ENCODE measurements at regions not wholly inside any gene's neighbourhood (a gene's known extent, or its start where the extent isn't known, plus 50 kb on each side); places are given as distances from the start of the nearest gene placed in this dataset.

- POLR2A ChIA-PET: no interaction called here
- no peaks in the 10 kb centered on the region for H3K36me3 ChIP-seq (ENCODE audit: control insufficient read depth in 2 of 2, extremely low read depth in 1 of 2, insufficient read depth in 2 of 2, low read length in 2 of 2)
- no peak for TF ChIP-seq JUN (IDR thresholded peaks at IDR 0.05; ENCODE audit: borderline replicate concordance, insufficient read depth, insufficient read length, low read depth)
- TF ChIP-seq CTCF (IDR thresholded peaks at IDR 0.05; ENCODE audit: extremely low read depth in 1 of 2, insufficient read depth in 1 of 2, low read depth in 1 of 2, low read length in 2 of 2): peak in 1 of 2 donors; percentile 14
- dilution Hi-C loops (cut with MboI; ENCODE audit: extremely low pct_ligation_motif_present, low sequenced_read_pairs) (no loop called here), intact Hi-C loops (cut with micrococcal nuclease) (loop anchor here (1.0 kb wide), 2 partner anchors 419 to 601 kb away; partner anchors contain the start of gene GATA3)
- H3K79me2 ChIP-seq (ENCODE audit: control insufficient read depth, insufficient read depth, low read length): no peaks in the 10 kb centered on the region
- FAIRE-seq (no peak), DNase-seq (ENCODE audit: low read depth, low spot score) (peak; percentile 49)
- no peak overlapping the region for H3K4me3 ChIP-seq (replicated peaks in 1 of 3; ENCODE audit: insufficient read depth in 1 of 3, low read depth in 1 of 3, low read length in 3 of 3)
- H3K27ac ChIP-seq (ENCODE audit: insufficient read depth, low read depth, low read length): no peak overlapping the region
- no TSS peak for BruUV-seq (replicated peaks)
- H3K4me2 ChIP-seq (ENCODE audit: insufficient read depth, low read length): no peak overlapping the region
- CTCF ChIA-PET: interaction anchor here (0.5 to 2.0 kb wide), 5 partner anchors 11 to 948 kb away, joined by 3 to 7 read pairs (median 3); no protein-coding TSS in a partner anchor
- H2AFZ ChIP-seq (ENCODE audit: low read depth, low read length): no peak overlapping the region
- peaks cover 7 to 12% of the 10 kb centered on the region in 2 experiments for H3K27me3 ChIP-seq (ENCODE audit: control insufficient read depth in 2 of 2, insufficient read depth in 2 of 2, low read length in 2 of 2)
- H3K9me1 ChIP-seq (replicated peaks; ENCODE audit: control insufficient read depth, extremely low read depth, insufficient read depth, low read length): no peaks in the 10 kb centered on the region
- no peaks in the 10 kb centered on the region for H4K20me1 ChIP-seq (replicated peaks; ENCODE audit: control insufficient read depth, extremely low read depth, insufficient read depth, low read length)
- H3K9me3 ChIP-seq (replicated peaks; ENCODE audit: control insufficient read depth, insufficient read depth, low read length): no peaks in the 10 kb centered on the region
- H3K9ac ChIP-seq (replicated peaks; ENCODE audit: extremely low read depth, insufficient read depth, low read length): no peak overlapping the region
- no peaks in the 10 kb centered on the region for H3K4me1 ChIP-seq (ENCODE audit: control insufficient read depth, extremely low read depth, insufficient read depth, low read length)
These were observed 418.7 kb downstream of the GATA3 start for GRCh38 chr10:8473205-8473604.

- BruUV-seq (replicated peaks): no TSS peak
- Histone ChIP-seq H3K9me1 (replicated peaks; ENCODE audit: control insufficient read depth, extremely low read depth, insufficient read depth, low read length) (no peaks in the 10 kb centered on the region), H4K20me1 (replicated peaks; ENCODE audit: control insufficient read depth, extremely low read depth, insufficient read depth, low read length) (no peaks in the 10 kb centered on the region), H3K9ac (replicated peaks; ENCODE audit: extremely low read depth, insufficient read depth, low read length) (no peak overlapping the region), H3K27me3 (ENCODE audit: control insufficient read depth in 2 of 2, insufficient read depth in 2 of 2, low read length in 2 of 2) (peaks cover 7 to 12% of the 10 kb centered on the region in 2 experiments), H3K27ac (ENCODE audit: insufficient read depth, low read depth, low read length) (no peak overlapping the region), H3K4me2 (ENCODE audit: insufficient read depth, low read length) (no peak overlapping the region), H3K79me2 (ENCODE audit: control insufficient read depth, insufficient read depth, low read length) (no peaks in the 10 kb centered on the region), H3K4me1 (ENCODE audit: control insufficient read depth, extremely low read depth, insufficient read depth, low read length) (no peaks in the 10 kb centered on the region), H3K4me3 (replicated peaks in 1 of 3; ENCODE audit: insufficient read depth in 1 of 3, low read depth in 1 of 3, low read length in 3 of 3) (no peak overlapping the region), H3K36me3 (ENCODE audit: control insufficient read depth in 2 of 2, extremely low read depth in 1 of 2, insufficient read depth in 2 of 2, low read length in 2 of 2) (no peaks in the 10 kb centered on the region), H3K9me3 (replicated peaks; ENCODE audit: control insufficient read depth, insufficient read depth, low read length) (no peaks in the 10 kb centered on the region), H2AFZ (ENCODE audit: low read depth, low read length) (no peak overlapping the region)
- intact Hi-C loops (cut with micrococcal nuclease): no loop called here
- POLR2A ChIA-PET: no interaction called here
- no peak for FAIRE-seq
- CTCF ChIA-PET: interaction anchor here (1.1 kb wide), 1 partner anchor 16 kb away, joined by 3 read pairs; no protein-coding TSS in a partner anchor
- no peak for DNase-seq (ENCODE audit: low read depth, low spot score)
- TF ChIP-seq POLR2AphosphoS5 (IDR thresholded peaks at IDR 0.05; ENCODE audit: insufficient read depth, low read depth, low read length): no peak
- TF ChIP-seq CTCF (IDR thresholded peaks at IDR 0.05; ENCODE audit: extremely low read depth in 1 of 2, insufficient read depth in 1 of 2, low read depth in 1 of 2, low read length in 2 of 2): no peak
- TF ChIP-seq MYC (IDR thresholded peaks at IDR 0.05; ENCODE audit: low read depth, low read length): no peak
- TF ChIP-seq JUN (IDR thresholded peaks at IDR 0.05; ENCODE audit: borderline replicate concordance, insufficient read depth, insufficient read length, low read depth): no peak
- TF ChIP-seq FOS (IDR thresholded peaks at IDR 0.05; ENCODE audit: borderline replicate concordance, insufficient read depth, low read length): no peak
- no peak for TF ChIP-seq POLR2A (IDR thresholded peaks at IDR 0.05; ENCODE audit: low read depth, low read length)
- TF ChIP-seq MAX (IDR thresholded peaks at IDR 0.05; ENCODE audit: insufficient read depth, insufficient read length): no peak
- no peak for TF ChIP-seq EZH2 (IDR thresholded peaks at IDR 0.05; ENCODE audit: borderline replicate concordance, low read depth, low read length, severe bottlenecking)
- no peak for TF ChIP-seq GATA2 (IDR thresholded peaks at IDR 0.05; ENCODE audit: insufficient read depth, insufficient read length, low read depth, low read length)
- dilution Hi-C loops (cut with MboI; ENCODE audit: extremely low pct_ligation_motif_present, low sequenced_read_pairs): no loop called here
These were observed 422.8 kb downstream of the GATA3 start for GRCh38 chr10:8477300-8477699.

All from endothelial cell of umbilical vein (primary cell).